ENCODE measurements at regions not wholly inside any gene's neighbourhood (a gene's known extent, or its start where the extent isn't known, plus 50 kb on each side); places are given as distances from the start of the nearest gene placed in this dataset.
A peak's percentile ranks its signal among the peaks of the same experiment; 100 is the strongest.

GRCh38 chr4:125728568-125728967 is 413.8 kb downstream of the FAT4 start:
- 58 to 72% methylated on average over 2 of the region's 2 CpGs for WGBS, 2 donors
- Histone ChIP-seq H3K36me3 (no peaks in the 10 kb centered on the region), H3K27me3 (no peaks in the 10 kb centered on the region), H3K9me3 (no peaks in the 10 kb centered on the region), H3K4me3 (no peak overlapping the region), H3K27ac (no peak overlapping the region), H3K4me1 (no peaks in the 10 kb centered on the region)
- TF ChIP-seq EP300 (IDR thresholded peaks at IDR 0.05), result no peak
- no peak for TF ChIP-seq CTCF (IDR thresholded peaks at IDR 0.05)
- no peak for TF ChIP-seq POLR2AphosphoS5 (IDR thresholded peaks at IDR 0.05)
- no peak for TF ChIP-seq POLR2A (IDR thresholded peaks at IDR 0.05)
- intact Hi-C loops (cut with DNase I), result no loop called here
- no peak for DNase-seq

- no peak for DNase-seq
- intact Hi-C loops (cut with DNase I), result no loop called here
- Histone ChIP-seq H3K27ac (no peak overlapping the region), H3K36me3 (no peaks in the 10 kb centered on the region), H3K9me3 (no peaks in the 10 kb centered on the region), H3K27me3 (no peaks in the 10 kb centered on the region), H3K4me1 (no peaks in the 10 kb centered on the region), H3K4me3 (no peak overlapping the region)
- no peak for TF ChIP-seq CTCF (IDR thresholded peaks at IDR 0.05)
- TF ChIP-seq EP300 (IDR thresholded peaks at IDR 0.05), result no peak
- no peak for TF ChIP-seq POLR2A (IDR thresholded peaks at IDR 0.05)
- no peak for TF ChIP-seq POLR2AphosphoS5 (IDR thresholded peaks at IDR 0.05)
These were observed 414.4 kb downstream of the FAT4 start for GRCh38 chr4:125729171-125729570.

- Histone ChIP-seq H3K36me3 (no peaks in the 10 kb centered on the region), H3K9me3 (no peaks in the 10 kb centered on the region), H3K27ac (no peak overlapping the region), H3K4me1 (peaks cover 0 to 11% (median 4%) of the 10 kb centered on the region in 4 donors), H3K27me3 (no peaks in the 10 kb centered on the region), H3K4me3 (no peak overlapping the region)
- intact Hi-C loops (cut with DNase I), result no loop called here
- TF ChIP-seq CTCF (IDR thresholded peaks at IDR 0.05), result no peak
- TF ChIP-seq POLR2A (IDR thresholded peaks at IDR 0.05), result no peak
- DNase-seq, result no peak
- WGBS, 2 donors, result 24 to 71% methylated on average over 1 of the region's 1 CpG
These were observed 417.9 kb downstream of the FAT4 start for GRCh38 chr4:125732632-125733031.

GRCh38 chr4:125734504-125734903 is 419.7 kb downstream of the FAT4 start:
- TF ChIP-seq POLR2AphosphoS5 (IDR thresholded peaks at IDR 0.05) (no peak), CTCF (IDR thresholded peaks at IDR 0.05) (no peak), EP300 (IDR thresholded peaks at IDR 0.05) (no peak), POLR2A (IDR thresholded peaks at IDR 0.05) (no peak)
- 59 to 80% methylated on average over 5 of the region's 5 CpGs for WGBS, 2 donors
- H3K4me1 ChIP-seq, result peaks cover 0 to 13% (median 4%) of the 10 kb centered on the region in 4 donors
- intact Hi-C loops (cut with DNase I), result no loop called here
- H3K4me3 ChIP-seq, result no peak overlapping the region
- H3K27me3 ChIP-seq, result no peaks in the 10 kb centered on the region
- H3K9me3 ChIP-seq, result no peaks in the 10 kb centered on the region
- H3K27ac ChIP-seq, result no peak overlapping the region
- no peaks in the 10 kb centered on the region for H3K36me3 ChIP-seq
- no peak for DNase-seq

GRCh38 chr4:125735102-125735501 is 420.3 kb downstream of the FAT4 start:
- WGBS, 2 donors, result 37 to 66% methylated on average over 4 of the region's 4 CpGs
- TF ChIP-seq POLR2A (IDR thresholded peaks at IDR 0.05), result no peak
- no peak for TF ChIP-seq EP300 (IDR thresholded peaks at IDR 0.05)
- TF ChIP-seq POLR2AphosphoS5 (IDR thresholded peaks at IDR 0.05), result no peak
- no peak for TF ChIP-seq CTCF (IDR thresholded peaks at IDR 0.05)
- Histone ChIP-seq H3K27me3 (no peaks in the 10 kb centered on the region), H3K9me3 (no peaks in the 10 kb centered on the region), H3K36me3 (no peaks in the 10 kb centered on the region), H3K4me3 (no peak overlapping the region), H3K27ac (peak overlapping the region in 1 of 4 donors; percentile 16), H3K4me1 (peaks cover 0 to 17% (median 4%) of the 10 kb centered on the region in 4 donors)
- intact Hi-C loops (cut with DNase I), result no loop called here
- no peak for DNase-seq
